ENCODE measurements at regions not wholly inside any gene's neighbourhood (a gene's known extent, or its start where the extent isn't known, plus 50 kb on each side); places are given as distances from the start of the nearest gene placed in this dataset.
A peak's percentile ranks its signal among the peaks of the same experiment; 100 is the strongest.

- TF ChIP-seq CBX1 (IDR thresholded peaks at IDR 0.05; ENCODE audit: low read depth), result no peak
- TF ChIP-seq BRD4 (IDR thresholded peaks at IDR 0.05), result no peak
- no peak for TF ChIP-seq JUN (IDR thresholded peaks at IDR 0.05; ENCODE audit: borderline replicate concordance, low read depth, low read length)
- no peak for TF ChIP-seq JUN (CRISPR knock-in tag; IDR thresholded peaks at IDR 0.05; ENCODE audit: borderline replicate concordance)
- peak; percentile 99 for TF ChIP-seq MEIS2 (IDR thresholded peaks at IDR 0.05; ENCODE audit: partially characterized antibody)
- peak; percentile 72 for TF ChIP-seq SMAD4 (CRISPR knock-in tag; conservative IDR thresholded peaks at IDR 0.05)
- no peak for TF ChIP-seq ZNF830 (CRISPR knock-in tag; IDR thresholded peaks at IDR 0.05)
- no peak for TF ChIP-seq POLR3A (IDR thresholded peaks at IDR 0.05; ENCODE audit: borderline replicate concordance, extremely low read depth, insufficient read depth, insufficient read length)
- TF ChIP-seq ZNF444 (CRISPR knock-in tag; IDR thresholded peaks at IDR 0.05), result no peak
- peak; percentile 69 for TF ChIP-seq GABPA (tag; conservative IDR thresholded peaks at IDR 0.05; ENCODE audit: low read depth)
- peak; percentile 13; the same call in 1 of the 2 replicates for TF ChIP-seq NFIC (IDR thresholded peaks at IDR 0.05)
- TF ChIP-seq, protein P1, sequence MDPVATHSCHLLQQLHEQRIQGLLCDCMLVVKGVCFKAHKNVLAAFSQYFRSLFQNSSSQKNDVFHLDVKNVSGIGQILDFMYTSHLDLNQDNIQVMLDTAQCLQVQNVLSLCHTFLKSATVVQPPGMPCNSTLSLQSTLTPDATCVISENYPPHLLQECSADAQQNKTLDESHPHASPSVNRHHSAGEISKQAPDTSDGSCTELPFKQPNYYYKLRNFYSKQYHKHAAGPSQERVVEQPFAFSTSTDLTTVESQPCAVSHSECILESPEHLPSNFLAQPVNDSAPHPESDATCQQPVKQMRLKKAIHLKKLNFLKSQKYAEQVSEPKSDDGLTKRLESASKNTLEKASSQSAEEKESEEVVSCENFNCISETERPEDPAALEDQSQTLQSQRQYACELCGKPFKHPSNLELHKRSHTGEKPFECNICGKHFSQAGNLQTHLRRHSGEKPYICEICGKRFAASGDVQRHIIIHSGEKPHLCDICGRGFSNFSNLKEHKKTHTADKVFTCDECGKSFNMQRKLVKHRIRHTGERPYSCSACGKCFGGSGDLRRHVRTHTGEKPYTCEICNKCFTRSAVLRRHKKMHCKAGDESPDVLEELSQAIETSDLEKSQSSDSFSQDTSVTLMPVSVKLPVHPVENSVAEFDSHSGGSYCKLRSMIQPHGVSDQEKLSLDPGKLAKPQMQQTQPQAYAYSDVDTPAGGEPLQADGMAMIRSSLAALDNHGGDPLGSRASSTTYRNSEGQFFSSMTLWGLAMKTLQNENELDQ (CRISPR knock-in tag; IDR thresholded peaks at IDR 0.05; ENCODE audit: borderline replicate concordance), result no peak
- peak; percentile 28; the same call in 1 of the 2 replicates for TF ChIP-seq JUND (IDR thresholded peaks at IDR 0.05; ENCODE audit: borderline replicate concordance, low read depth, low read length)
- no peak for TF ChIP-seq JUND (tag; IDR thresholded peaks at IDR 0.05; ENCODE audit: borderline replicate concordance, low read depth, low read length)
- TF ChIP-seq KLF10 (CRISPR knock-in tag; IDR thresholded peaks at IDR 0.05), result no peak
- no peak for TF ChIP-seq ZNF197 (CRISPR knock-in tag; IDR thresholded peaks at IDR 0.05; ENCODE audit: low read depth)
- TF ChIP-seq PYGO2 (tag; IDR thresholded peaks at IDR 0.05), result 0 out of 2 replicates have a peak, but pooled peaks have one; percentile 6
- TF ChIP-seq MTA1 (IDR thresholded peaks at IDR 0.05; ENCODE audit: borderline replicate concordance), result no peak
- no peak for TF ChIP-seq GTF2F1 (IDR thresholded peaks at IDR 0.05; ENCODE audit: low read depth, low read length)
- TF ChIP-seq, protein P2, sequence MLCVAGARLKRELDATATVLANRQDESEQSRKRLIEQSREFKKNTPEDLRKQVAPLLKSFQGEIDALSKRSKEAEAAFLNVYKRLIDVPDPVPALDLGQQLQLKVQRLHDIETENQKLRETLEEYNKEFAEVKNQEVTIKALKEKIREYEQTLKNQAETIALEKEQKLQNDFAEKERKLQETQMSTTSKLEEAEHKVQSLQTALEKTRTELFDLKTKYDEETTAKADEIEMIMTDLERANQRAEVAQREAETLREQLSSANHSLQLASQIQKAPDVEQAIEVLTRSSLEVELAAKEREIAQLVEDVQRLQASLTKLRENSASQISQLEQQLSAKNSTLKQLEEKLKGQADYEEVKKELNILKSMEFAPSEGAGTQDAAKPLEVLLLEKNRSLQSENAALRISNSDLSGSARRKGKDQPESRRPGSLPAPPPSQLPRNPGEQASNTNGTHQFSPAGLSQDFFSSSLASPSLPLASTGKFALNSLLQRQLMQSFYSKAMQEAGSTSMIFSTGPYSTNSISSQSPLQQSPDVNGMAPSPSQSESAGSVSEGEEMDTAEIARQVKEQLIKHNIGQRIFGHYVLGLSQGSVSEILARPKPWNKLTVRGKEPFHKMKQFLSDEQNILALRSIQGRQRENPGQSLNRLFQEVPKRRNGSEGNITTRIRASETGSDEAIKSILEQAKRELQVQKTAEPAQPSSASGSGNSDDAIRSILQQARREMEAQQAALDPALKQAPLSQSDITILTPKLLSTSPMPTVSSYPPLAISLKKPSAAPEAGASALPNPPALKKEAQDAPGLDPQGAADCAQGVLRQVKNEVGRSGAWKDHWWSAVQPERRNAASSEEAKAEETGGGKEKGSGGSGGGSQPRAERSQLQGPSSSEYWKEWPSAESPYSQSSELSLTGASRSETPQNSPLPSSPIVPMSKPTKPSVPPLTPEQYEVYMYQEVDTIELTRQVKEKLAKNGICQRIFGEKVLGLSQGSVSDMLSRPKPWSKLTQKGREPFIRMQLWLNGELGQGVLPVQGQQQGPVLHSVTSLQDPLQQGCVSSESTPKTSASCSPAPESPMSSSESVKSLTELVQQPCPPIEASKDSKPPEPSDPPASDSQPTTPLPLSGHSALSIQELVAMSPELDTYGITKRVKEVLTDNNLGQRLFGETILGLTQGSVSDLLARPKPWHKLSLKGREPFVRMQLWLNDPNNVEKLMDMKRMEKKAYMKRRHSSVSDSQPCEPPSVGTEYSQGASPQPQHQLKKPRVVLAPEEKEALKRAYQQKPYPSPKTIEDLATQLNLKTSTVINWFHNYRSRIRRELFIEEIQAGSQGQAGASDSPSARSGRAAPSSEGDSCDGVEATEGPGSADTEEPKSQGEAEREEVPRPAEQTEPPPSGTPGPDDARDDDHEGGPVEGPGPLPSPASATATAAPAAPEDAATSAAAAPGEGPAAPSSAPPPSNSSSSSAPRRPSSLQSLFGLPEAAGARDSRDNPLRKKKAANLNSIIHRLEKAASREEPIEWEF (CRISPR knock-in tag; IDR thresholded peaks at IDR 0.05), result peak; percentile 44; the same call in 1 of the 2 replicates
- no peak for TF ChIP-seq SNAPC5 (CRISPR knock-in tag; IDR thresholded peaks at IDR 0.05)
- 0 out of 4 replicates have a peak, but pooled peaks have one; percentile 6 to 28 for TF ChIP-seq TRIM24 (IDR thresholded peaks at IDR 0.05)
Measured at GRCh38 chr4:38242822-38243387, 282.7 kb downstream of the PTTG2 start (continued).

All from K562 (cell line).